ENCODE measurements at regions not wholly inside any gene's neighbourhood (a gene's known extent, or its start where the extent isn't known, plus 50 kb on each side); places are given as distances from the start of the nearest gene placed in this dataset.

DNA sequence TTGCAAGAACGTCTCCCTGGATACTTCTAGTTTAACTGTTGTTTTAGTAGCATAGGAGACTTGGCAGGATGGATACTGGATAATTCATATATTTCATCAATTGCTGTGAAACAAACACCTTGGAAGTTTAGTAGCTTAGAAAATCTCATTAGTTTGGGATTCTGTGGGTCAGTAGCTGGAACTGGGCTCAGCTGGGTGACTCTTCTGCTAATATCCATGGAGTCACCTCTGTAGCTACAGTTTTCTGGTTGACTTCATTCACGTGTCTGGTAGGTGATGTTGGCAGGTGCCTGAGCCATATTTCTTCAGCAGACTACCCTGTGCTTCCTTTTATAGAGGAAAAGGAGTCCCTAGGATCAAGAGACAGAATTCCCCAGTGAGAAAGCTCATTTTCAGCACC, 208.9 kb upstream of the PFKP start:
- no peak for DNase-seq (ENCODE audit: low spot score)

- DNase-seq (ENCODE audit: low spot score), result no peak
These were observed 210.8 kb upstream of the PFKP start for GRCh38 chr10:2856598-2856997.

- DNase-seq (ENCODE audit: low spot score), result no peak
These were observed 214.6 kb upstream of the PFKP start for GRCh38 chr10:2852574-2853323.

GRCh38 chr10:2851566-2851965, 215.8 kb upstream of the PFKP start:
- no peak for DNase-seq (ENCODE audit: low spot score)

DNA sequence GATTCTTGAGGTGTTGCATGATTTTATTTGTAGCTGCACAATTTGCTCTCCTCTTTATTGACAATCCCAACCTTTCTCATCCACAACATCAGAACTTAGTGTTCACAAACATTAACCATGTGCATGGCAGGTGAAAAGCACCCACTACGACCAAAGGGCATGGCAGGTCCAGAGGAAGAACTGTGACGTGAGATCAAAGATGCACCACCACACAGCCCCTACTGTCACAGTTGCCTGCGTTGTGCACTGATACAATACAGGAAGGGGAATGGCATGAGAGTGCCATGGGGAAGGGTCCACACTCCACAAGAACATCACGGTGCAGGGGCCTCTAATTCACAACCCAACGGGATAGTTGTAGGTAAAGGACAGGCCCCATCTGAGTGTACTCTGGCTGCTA, 217.1 kb upstream of the PFKP start:
- no peak for DNase-seq (ENCODE audit: low spot score)

DNA sequence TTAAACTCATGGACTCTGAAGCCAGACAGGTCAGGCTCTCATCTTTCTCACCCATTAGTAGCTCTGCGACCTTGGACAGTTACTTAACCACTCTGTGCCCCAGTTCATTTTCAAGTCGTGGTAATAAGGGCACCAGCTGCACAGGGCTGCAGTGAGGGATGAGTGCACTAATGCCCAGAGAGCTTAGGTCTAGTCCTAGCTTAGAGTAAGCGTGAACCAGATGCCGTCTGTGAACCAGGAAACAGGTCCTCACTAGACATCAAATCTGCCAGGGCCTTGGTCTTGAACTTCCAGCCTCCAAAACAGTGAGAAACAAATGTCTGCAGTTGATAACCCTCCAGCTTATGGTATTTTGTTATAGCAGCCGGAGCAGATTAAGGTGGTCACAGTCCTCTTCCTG, 222.4 kb upstream of the PFKP start:
- no peak for DNase-seq (ENCODE audit: low spot score)

DNA sequence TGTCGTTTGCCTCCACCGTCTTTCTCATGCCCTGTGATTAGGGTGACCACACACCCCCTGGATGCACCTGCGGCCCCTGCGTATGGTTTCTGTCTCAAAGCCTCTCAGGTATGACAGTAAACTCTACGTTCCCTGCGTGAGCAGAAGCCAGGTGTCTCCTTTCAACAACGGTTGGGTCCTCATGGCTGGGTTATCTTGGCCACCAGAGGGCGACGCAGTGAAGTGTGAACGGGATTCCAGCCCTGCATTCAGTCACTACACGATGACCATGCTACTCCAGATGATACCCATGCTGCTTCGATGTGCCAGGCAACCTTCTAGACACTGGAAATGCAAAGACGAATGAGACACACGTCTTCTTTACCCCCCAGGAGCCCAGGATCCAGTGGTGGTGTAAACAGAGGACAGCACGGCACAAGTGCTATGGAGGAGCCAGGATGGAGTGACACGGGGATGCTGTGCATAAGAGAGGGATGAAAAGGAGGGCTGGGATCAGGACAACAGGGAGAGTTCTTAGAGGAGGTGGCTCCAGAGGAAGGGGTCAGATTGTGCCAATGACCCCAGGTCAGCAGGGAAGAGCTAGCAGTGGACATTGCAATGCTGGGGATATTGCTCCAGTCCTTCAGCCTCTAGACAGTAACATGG, 228.1 kb upstream of the PFKP start:
- no peak for DNase-seq (ENCODE audit: low spot score)

- DNase-seq (ENCODE audit: low spot score), result no peak
These were observed 229.7 kb upstream of the PFKP start for GRCh38 chr10:2837674-2838073.

DNA sequence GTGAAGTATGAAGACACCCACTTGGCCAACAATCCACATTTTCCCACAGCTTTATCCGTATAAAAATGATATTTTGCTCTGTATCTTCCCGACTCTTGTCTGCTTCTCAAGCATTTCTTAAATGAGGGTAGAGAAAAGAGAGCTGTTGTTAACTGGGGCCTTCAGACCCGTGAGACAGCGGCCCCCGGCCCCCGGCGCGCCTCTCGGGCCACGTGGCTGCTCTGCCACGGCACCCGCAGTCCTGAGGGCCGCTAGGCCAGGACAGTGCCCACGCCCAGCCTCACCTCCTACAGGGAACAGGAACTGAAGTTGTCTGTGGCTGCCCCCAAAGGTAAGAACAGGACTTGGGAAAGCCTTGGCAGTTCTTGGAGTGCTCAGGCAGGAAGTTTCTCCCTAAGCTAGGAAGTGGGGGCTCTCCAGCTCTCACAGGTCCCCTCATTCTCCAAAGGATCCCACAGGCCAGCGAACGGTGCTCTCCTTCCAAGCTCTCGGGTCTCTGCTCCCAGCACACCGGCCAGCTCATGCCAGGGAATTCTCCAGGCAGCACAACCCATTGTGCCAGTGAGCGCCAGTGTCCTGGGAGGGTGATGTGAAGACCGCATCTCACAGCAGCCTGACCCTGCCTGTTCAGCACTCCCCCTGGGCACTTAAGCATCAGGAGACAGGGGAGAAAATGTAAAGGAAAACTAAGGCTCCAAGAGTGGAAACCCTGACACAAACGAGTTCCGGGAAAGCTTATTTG, 230.3 kb upstream of the PFKP start:
- DNase-seq (ENCODE audit: low spot score), result no peak

DNA sequence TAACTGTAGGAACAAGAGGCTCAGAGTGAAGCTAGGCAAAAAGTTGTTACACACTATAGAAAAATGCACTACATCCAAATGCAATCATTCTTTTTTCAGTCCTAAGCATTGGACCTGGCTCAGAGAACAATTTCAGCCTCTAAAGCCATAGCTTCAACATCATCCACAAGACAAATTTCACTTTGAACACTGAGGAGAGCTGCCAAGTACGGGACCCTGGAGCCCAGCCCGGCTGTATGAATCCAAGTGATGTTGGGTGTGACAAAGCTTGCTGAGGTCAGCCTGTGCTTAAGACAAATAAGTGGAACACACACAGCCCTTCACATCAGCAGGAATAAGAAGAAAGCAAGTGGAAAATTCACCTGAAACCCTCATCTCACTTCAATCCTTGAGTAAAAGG, 233.1 kb upstream of the PFKP start:
- no peak for DNase-seq (ENCODE audit: low spot score)

- DNase-seq (ENCODE audit: low spot score), result no peak
These were observed 235.8 kb upstream of the PFKP start for GRCh38 chr10:2831509-2831908.

DNA sequence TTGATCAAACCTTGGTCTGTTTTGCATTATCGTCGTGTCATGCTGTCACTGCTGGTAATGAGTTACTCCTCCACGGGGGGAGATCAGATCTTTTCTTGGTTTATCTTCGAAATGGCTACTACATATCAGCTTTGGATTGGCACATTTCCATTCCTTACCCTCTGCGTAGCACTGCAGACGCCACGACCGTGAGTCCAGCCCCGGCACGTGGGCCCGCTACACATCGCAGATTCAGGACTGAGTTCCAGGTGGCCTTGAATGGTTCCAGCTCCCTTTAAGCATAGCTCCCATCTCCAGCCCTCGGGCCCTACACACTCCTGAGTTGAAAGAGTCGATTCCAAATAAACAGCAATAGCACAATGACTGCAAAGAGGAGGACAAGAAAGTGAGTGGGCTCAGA, 238.6 kb upstream of the PFKP start:
- no peak for DNase-seq (ENCODE audit: low spot score)

- no peak for DNase-seq (ENCODE audit: low spot score)
These were observed 240.7 kb upstream of the PFKP start for GRCh38 chr10:2826675-2827074.

- no peak for DNase-seq (ENCODE audit: low spot score)
These were observed 241.5 kb upstream of the PFKP start for GRCh38 chr10:2825841-2826240.

DNA sequence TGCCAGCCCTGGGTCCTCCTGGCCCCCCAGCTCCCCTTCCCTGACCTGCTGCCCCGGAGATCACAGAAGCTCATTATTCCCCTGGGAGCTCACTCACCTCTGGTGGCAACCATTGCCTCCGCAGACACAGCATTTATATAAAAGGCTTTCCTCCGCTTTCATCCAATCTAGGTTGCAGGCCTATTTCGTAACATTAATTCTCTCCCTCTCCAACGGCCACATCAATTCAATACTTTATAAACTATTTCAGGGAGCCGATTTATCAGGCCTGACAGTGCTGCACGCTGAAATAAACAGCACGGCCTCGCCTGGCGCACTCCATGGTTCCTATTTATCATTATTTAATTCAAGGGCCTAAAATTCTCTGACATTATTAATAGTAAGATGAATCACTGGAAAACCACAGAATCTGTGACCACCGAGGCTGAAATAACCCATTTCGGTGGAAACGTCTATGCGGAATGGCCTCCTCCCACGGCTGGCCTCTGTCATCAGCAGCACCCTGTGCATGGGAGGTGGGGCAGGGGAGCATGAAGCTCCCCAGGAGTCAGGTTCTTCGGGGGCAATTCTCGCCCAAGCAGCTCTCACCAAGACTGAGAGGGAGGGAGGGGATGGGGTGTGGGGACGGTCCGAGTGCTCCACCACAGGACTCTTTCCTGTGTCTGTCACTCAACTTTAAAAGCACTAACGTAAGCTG, 249.3 kb upstream of the PFKP start:
- no peak for DNase-seq (ENCODE audit: low spot score)

GRCh38 chr10:2813693-2814092, 253.7 kb upstream of the PFKP start:
- no peak for DNase-seq (ENCODE audit: low spot score)

- no peak for DNase-seq (ENCODE audit: low spot score)
These were observed 254.1 kb upstream of the PFKP start for GRCh38 chr10:2813286-2813685.

DNA sequence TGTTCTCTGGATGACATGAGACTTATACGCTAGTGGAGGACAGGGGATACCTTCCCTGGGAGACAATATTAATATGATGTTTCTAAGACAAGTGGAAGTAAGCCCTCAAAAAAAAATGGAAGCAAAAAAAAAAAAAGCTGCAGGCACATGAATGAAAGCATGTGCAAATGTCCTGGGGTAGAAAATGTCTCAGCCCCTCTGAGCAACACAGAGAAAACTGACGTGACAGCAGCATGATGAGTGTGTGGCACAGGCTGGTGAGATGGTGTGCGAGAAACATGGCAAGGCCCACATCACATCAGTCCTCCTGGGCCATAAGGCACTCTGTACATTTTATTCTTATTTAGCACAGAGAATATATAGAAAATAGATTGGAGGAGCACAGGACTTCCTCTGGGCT, 254.7 kb upstream of the PFKP start:
- DNase-seq (ENCODE audit: low spot score), result no peak

- DNase-seq (ENCODE audit: low spot score), result no peak
These were observed 267.2 kb upstream of the PFKP start for GRCh38 chr10:2800178-2800577.

- DNase-seq (ENCODE audit: low spot score), result no peak
These were observed 268.9 kb upstream of the PFKP start for GRCh38 chr10:2798336-2799022.

DNA sequence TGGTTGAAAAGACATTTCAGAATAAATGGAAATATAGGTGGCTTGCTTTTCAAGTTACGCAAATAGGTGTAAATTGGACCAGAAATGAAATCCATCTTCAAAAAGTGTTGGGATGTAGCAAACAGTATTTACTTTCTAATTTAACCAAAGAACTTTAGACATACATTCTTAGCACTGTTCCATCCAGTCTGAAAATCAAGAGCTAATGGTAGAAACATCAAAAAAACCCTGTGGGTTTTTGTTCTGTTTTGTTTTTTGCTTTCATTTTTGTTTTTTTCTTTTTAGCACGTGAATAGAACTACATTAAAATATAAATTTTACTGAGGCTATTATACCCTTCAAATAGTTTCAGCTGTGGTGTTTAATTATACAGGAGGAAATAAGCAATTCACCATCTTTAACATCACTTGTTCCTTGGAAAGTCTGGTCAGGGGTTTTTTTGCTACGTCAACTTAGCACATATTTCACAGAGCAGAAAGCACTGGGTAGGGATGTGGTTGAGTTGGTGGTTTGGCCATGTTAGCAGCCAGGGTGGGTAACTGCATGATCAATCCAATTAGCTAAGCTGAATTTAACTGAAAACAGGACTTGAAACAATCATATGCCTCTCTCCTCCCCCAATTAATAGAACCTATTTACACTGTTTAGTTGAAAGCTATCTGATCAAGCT, 275.4 kb upstream of the PFKP start:
- DNase-seq (ENCODE audit: low spot score), result no peak
